ENCODE measurements at regions not wholly inside any gene's neighbourhood (a gene's known extent, or its start where the extent isn't known, plus 50 kb on each side); places are given as distances from the start of the nearest gene placed in this dataset.
A peak's percentile ranks its signal among the peaks of the same experiment; 100 is the strongest.

DNA sequence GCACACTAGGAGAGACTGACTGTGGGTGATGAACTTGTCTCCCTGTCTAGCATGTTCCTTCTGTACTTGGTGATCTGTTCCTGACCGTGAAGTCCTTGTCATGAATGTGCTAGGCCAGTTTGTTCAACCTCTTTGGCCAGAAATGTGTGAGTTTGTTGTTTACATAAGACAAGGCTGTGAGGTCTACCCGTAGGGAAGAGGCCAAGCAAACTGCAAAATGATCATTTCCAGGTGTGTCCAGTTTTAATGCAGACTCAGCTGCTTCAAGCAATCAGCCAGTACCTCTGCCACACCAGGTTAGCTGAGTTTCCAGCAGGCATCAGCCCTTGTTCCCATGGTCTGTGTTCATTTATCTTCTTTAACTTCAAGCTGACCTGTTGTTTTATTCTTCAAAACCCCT, 440.2 kb downstream of the FUT8 start:
- ChIA-PET POLR2A (interaction anchor here (0.6 kb wide), 1 partner anchor 24 kb away, joined by 4 read pairs; no protein-coding TSS in a partner anchor), CTCF (no interaction called here)
- ATAC-seq (no peak), DNase-seq (no peak)
- H3K36me3 Mint-ChIP-seq (ENCODE audit: low read depth): no peaks in the 10 kb centered on the region
- H3K27me3 Mint-ChIP-seq: no peaks in the 10 kb centered on the region
- H3K4me1 Mint-ChIP-seq: peaks cover 26% of the 10 kb centered on the region
- H3K27ac Mint-ChIP-seq: no peak overlapping the region
- H3K4me3 Mint-ChIP-seq: no peak overlapping the region
- H3K9me3 Mint-ChIP-seq (ENCODE audit: low read depth): peaks cover 7% of the 10 kb centered on the region
- intact Hi-C loops (cut with DNase I, micrococcal nuclease): no loop called here

DNA sequence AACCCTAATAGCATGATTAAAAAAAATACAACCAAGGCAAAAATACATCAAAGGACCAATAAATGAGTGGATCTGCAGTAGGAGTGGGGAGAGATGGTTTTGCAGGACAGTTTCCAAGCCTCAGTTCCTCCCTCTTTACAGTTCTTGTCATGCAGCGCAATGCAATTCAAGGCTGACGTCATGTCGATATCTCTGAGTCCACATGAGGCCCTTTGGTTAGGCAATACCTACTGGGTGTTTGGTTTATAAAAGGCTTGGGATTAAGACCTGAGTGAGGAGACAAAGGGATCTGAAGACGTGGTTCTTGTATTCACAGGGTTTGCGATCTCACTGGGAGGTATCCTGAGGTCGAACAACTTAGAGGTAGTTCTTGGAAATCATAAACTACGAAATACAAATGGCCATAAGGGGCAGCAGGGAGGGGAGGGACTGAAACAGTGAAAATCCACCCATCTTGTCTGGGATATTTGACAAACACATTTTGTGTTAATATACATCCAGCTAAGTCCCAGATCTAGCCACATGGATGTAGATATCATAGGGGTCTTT, 441.0 kb downstream of the FUT8 start:
- ATAC-seq: no peak
- no peak overlapping the region for H3K4me3 Mint-ChIP-seq
- no peak overlapping the region for H3K27ac Mint-ChIP-seq
- DNase-seq: no peak
- intact Hi-C loops (cut with DNase I, micrococcal nuclease): no loop called here
- no peaks in the 10 kb centered on the region for H3K36me3 Mint-ChIP-seq (ENCODE audit: low read depth)
- peaks cover 7% of the 10 kb centered on the region for H3K9me3 Mint-ChIP-seq (ENCODE audit: low read depth)
- no peaks in the 10 kb centered on the region for H3K27me3 Mint-ChIP-seq
- ChIA-PET CTCF (no interaction called here), POLR2A (no interaction called here)
- peaks cover 26% of the 10 kb centered on the region for H3K4me1 Mint-ChIP-seq

DNA sequence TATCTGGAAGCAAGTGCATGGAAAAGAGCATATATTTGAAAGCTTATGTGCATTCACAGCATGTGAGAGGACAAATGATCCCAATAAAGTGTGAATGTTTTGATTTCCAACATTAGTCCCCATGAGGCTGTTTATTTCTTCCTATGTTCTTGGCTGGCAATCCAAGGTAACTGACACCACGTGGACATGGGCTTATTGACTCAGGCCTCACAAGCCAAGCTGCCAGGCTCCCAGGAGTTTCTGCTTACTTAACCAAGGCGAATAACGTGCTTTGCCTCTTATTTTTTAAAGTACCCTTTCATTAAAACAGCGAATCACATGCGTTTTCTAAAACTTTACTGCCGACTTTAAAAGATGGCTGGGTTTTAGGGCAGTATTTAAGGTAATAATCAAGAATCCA, 441.7 kb downstream of the FUT8 start:
- ATAC-seq (no peak), DNase-seq (no peak)
- no peaks in the 10 kb centered on the region for H3K27me3 Mint-ChIP-seq
- H3K36me3 Mint-ChIP-seq (ENCODE audit: low read depth): no peaks in the 10 kb centered on the region
- no peak overlapping the region for H3K4me3 Mint-ChIP-seq
- H3K27ac Mint-ChIP-seq: no peak overlapping the region
- peaks cover 21% of the 10 kb centered on the region for H3K4me1 Mint-ChIP-seq
- intact Hi-C loops (cut with DNase I, micrococcal nuclease): no loop called here
- ChIA-PET CTCF (no interaction called here), POLR2A (no interaction called here)
- H3K9me3 Mint-ChIP-seq (ENCODE audit: low read depth): peaks cover 9% of the 10 kb centered on the region

DNA sequence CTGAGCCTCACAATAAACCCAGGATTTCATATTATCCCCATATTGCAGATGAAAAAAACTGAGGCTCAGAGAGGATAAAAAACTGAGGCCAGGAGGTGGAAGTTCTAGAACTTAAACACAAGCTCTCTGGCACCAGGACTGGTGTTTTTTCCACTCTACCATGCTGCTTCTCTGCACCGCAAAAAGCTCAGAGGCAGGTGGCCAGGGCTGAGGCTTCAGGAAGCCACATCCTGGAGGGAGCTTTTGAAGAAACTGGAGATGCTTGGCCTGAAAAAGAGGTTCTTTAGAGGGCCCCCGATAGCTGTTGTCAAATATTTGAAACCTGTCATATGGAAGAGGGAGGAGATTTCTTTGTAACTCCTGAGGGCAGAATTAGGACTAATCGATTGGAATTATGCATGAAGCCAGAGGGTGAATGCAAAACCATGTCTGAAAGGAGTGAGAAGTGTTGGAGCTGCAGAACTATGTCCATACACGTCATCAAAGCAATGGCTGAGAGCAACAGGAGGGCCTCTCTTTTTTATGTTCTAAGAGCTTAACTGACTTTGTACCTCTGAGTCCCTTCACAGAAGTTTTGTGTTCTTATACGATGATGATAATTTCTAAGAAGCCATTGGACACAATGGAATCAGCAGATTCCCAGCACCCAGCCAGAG, 448.6 kb downstream of the FUT8 start:
- peak; percentile 37 for DNase-seq
- H3K27ac Mint-ChIP-seq: no peak overlapping the region
- H3K9me3 Mint-ChIP-seq (ENCODE audit: low read depth): peaks cover 5% of the 10 kb centered on the region
- POLR2A ChIA-PET: interaction anchor here (0.6 to 0.8 kb wide), 2 partner anchors 11 to 932 kb away, joined by 3 to 5 read pairs; no protein-coding TSS in a partner anchor
- intact Hi-C loops (cut with DNase I, micrococcal nuclease): no loop called here
- CTCF ChIA-PET: interaction anchor here (0.7 to 1.3 kb wide), 6 partner anchors 15 to 99 kb away, joined by 3 to 5 read pairs (median 3); no protein-coding TSS in a partner anchor
- peaks cover 55% of the 10 kb centered on the region for H3K4me1 Mint-ChIP-seq
- ATAC-seq: peak; percentile 55
- no peaks in the 10 kb centered on the region for H3K27me3 Mint-ChIP-seq
- H3K4me3 Mint-ChIP-seq: no peak overlapping the region
- no peaks in the 10 kb centered on the region for H3K36me3 Mint-ChIP-seq (ENCODE audit: low read depth)

DNA sequence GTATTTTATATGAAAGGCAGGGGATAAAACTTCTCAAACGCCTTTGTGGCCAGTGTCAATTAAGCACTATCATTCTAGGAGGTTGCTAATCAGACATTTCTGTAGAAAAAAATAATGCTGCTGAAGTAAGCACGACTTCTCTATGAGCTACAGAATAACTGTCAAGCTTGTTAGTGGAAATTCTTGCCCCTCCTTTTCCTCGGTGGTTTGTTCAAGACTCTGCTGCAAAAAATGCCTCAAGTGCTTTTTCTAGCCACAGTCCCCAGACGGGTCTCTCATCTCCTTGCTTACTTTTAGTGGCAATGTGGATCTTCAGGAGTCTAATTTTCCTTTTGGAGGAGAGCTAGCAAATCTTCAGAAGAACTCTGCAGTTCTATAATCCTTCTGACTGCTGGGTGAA, 452.0 kb downstream of the FUT8 start:
- intact Hi-C loops (cut with DNase I, micrococcal nuclease): loop anchor here in 1 of 2 experiments (2.0 kb wide), 1 partner anchor 20 kb away; no protein-coding TSS in a partner anchor
- ChIA-PET CTCF (interaction anchor here (0.6 to 1.7 kb wide), 5 partner anchors 11 to 726 kb away, joined by 3 to 5 read pairs (median 3); no protein-coding TSS in a partner anchor), POLR2A (no interaction called here)
- no peaks in the 10 kb centered on the region for H3K36me3 Mint-ChIP-seq (ENCODE audit: low read depth)
- DNase-seq (no peak), ATAC-seq (no peak)
- H3K4me1 Mint-ChIP-seq: peaks cover 62% of the 10 kb centered on the region
- no peaks in the 10 kb centered on the region for H3K27me3 Mint-ChIP-seq
- H3K4me3 Mint-ChIP-seq: no peak overlapping the region
- no peak overlapping the region for H3K27ac Mint-ChIP-seq
- no peaks in the 10 kb centered on the region for H3K9me3 Mint-ChIP-seq (ENCODE audit: low read depth)

DNA sequence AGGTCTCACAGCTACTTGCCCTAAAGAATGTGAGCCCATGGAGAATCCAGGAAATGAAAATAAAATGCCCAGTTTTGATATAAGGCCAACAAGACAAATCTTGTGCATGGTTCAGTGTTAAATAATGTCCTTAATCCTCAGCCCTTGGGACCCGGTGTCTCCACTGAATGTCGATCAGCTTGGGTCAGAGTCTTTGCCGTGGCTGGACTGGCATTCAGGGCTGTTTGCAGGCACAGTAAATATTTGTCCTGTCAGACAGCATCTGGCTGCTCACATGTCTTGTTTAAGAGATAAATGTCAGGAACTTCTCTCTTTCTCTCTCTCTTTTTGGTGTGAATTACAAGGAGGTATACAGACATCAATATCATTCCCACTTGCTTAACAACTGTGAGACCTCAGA, 452.5 kb downstream of the FUT8 start:
- DNase-seq (no peak), ATAC-seq (no peak)
- intact Hi-C loops (cut with DNase I, micrococcal nuclease): loop anchor here in 1 of 2 experiments (2.0 kb wide), 1 partner anchor 20 kb away; no protein-coding TSS in a partner anchor
- CTCF ChIA-PET: interaction anchor here (0.6 to 1.7 kb wide), 3 partner anchors 11 to 449 kb away, joined by 3 to 5 read pairs (median 3); no protein-coding TSS in a partner anchor
- POLR2A ChIA-PET: no interaction called here
- H3K36me3 Mint-ChIP-seq (ENCODE audit: low read depth): no peaks in the 10 kb centered on the region
- H3K27me3 Mint-ChIP-seq: no peaks in the 10 kb centered on the region
- no peaks in the 10 kb centered on the region for H3K9me3 Mint-ChIP-seq (ENCODE audit: low read depth)
- peak overlapping the region; percentile 14 for H3K27ac Mint-ChIP-seq
- H3K4me1 Mint-ChIP-seq: peaks cover 61% of the 10 kb centered on the region
- no peak overlapping the region for H3K4me3 Mint-ChIP-seq

DNA sequence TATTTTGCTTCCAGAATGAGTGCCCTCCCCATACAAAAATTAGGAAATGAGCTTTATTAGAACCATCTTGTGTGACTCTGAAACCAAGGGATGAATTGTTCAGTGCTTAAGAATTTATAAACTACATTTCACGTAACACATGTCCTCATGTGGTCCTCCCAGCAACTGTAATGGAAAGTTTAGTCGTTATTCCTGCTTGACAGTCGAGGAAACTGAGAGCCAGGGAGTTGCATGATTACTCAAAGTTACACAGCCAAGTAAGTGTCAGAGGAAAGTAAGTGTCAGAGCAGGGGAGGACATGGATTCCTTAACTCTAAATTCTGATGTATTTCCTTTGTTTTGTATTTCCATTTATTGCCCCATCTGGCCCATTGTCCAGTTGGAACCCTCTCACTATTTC, 453.9 kb downstream of the FUT8 start:
- Mint-ChIP-seq H3K9me3 (ENCODE audit: low read depth) (no peaks in the 10 kb centered on the region), H3K27ac (no peak overlapping the region), H3K27me3 (no peaks in the 10 kb centered on the region), H3K4me3 (no peak overlapping the region), H3K4me1 (peaks cover 47% of the 10 kb centered on the region), H3K36me3 (ENCODE audit: low read depth) (no peaks in the 10 kb centered on the region)
- intact Hi-C loops (cut with DNase I, micrococcal nuclease): no loop called here
- DNase-seq: no peak
- CTCF ChIA-PET: interaction anchor here (1.0 kb wide), 1 partner anchor 42 kb away, joined by 3 read pairs; no protein-coding TSS in a partner anchor
- POLR2A ChIA-PET: no interaction called here
- ATAC-seq: peak; percentile 33

DNA sequence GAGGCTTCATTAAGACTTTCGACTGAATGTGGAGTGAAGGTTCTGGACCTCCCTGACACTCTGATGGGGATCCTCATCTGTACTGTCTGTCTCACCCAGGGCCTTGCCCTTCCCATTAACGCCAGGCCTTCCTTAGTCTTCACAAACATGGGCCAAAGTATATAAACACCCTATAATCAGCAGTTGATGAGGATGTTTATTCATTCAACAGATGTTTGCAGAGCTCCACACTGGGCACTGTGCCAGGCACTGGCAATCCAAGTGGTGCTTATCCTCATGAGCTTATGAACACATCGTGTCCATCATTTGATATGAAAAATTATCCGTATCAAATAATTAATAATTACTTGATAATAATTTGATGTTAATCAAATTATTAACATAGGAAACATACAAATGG, 454.4 kb downstream of the FUT8 start:
- Mint-ChIP-seq H3K4me3 (no peak overlapping the region), H3K9me3 (ENCODE audit: low read depth) (no peaks in the 10 kb centered on the region), H3K36me3 (ENCODE audit: low read depth) (no peaks in the 10 kb centered on the region), H3K27ac (no peak overlapping the region), H3K4me1 (peaks cover 42% of the 10 kb centered on the region), H3K27me3 (no peaks in the 10 kb centered on the region)
- ATAC-seq: no peak
- POLR2A ChIA-PET: no interaction called here
- CTCF ChIA-PET: interaction anchor here (1.0 kb wide), 1 partner anchor 43 kb away, joined by 3 read pairs; no protein-coding TSS in a partner anchor
- intact Hi-C loops (cut with DNase I, micrococcal nuclease): no loop called here
- DNase-seq: no peak

DNA sequence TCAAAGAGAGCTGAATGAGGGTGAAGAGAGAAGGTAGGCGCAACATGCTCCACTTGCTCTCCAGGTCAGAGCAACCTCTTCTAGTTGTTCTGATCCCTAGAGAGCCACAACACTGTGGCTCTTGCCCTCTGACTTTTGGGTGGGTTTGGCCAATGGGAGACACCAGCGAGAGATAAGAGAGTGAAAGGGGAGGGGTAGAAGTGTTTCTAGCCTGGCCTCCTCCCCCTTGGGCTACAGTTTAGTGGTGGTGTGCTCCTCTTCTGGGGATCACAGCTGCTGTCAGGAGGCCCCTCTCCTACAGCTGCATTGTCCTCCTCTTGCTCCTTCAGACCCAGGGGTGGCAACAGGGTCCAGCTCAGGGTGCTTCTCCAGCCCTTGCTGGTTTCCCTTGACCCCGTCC, 454.8 kb downstream of the FUT8 start:
- H3K4me3 Mint-ChIP-seq: no peak overlapping the region
- POLR2A ChIA-PET: no interaction called here
- H3K4me1 Mint-ChIP-seq: peaks cover 38% of the 10 kb centered on the region
- H3K9me3 Mint-ChIP-seq (ENCODE audit: low read depth): no peaks in the 10 kb centered on the region
- H3K27me3 Mint-ChIP-seq: no peaks in the 10 kb centered on the region
- CTCF ChIA-PET: interaction anchor here (0.8 to 1.1 kb wide), 2 partner anchors 43 to 405 kb away, joined by 3 to 4 read pairs; no protein-coding TSS in a partner anchor
- intact Hi-C loops (cut with DNase I, micrococcal nuclease): no loop called here
- ATAC-seq: no peak
- no peak for DNase-seq
- no peak overlapping the region for H3K27ac Mint-ChIP-seq
- H3K36me3 Mint-ChIP-seq (ENCODE audit: low read depth): no peaks in the 10 kb centered on the region

DNA sequence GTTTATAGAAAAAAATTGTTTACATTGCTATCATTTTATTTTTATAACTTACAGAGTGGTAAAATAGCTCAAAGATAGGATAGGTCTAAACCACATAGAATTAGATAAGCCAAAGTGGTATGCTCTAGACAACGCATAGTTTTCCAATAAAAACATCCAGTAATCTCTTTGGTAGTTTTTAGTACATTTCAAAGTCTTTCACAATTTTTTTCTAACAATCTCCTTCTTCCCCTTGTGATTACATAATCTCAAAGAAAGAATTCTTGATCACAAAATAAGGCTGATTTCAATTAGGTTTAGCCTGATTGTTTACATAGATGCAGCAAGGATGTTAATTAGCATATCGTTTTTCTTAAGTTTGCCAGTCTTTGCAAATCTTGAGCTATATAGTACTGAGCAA, 460.0 kb downstream of the FUT8 start:
- CTCF ChIA-PET: no interaction called here
- POLR2A ChIA-PET: no interaction called here
- DNase-seq (no peak), ATAC-seq (no peak)
- Mint-ChIP-seq H3K4me3 (no peak overlapping the region), H3K4me1 (no peaks in the 10 kb centered on the region), H3K27ac (no peak overlapping the region), H3K27me3 (no peaks in the 10 kb centered on the region), H3K9me3 (ENCODE audit: low read depth) (no peaks in the 10 kb centered on the region), H3K36me3 (ENCODE audit: low read depth) (no peaks in the 10 kb centered on the region)
- intact Hi-C loops (cut with DNase I, micrococcal nuclease): no loop called here

DNA sequence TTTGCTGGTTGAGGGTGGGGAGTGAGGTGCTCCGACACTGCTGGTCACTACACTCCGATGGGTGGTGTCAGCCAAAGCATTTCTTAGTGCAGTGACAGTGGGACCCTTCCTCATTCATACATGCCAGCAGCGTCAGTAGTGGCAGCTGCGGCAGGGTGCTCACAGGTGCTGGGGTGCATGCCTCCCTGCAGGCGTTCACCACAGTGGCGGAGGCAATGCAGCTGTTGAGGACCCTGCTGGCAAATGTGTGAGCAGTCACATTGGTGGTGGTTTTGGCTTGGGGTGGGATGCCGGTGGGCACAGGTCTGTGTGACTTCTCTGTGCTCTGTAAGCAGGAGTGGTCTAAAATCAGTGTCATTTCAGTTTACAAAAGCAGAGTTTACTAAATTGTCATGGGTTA, 464.6 kb downstream of the FUT8 start:
- CTCF ChIA-PET: interaction anchor here (1.4 to 1.5 kb wide), 2 partner anchors 16 to 52 kb away, joined by 3 read pairs; no protein-coding TSS in a partner anchor
- no peak overlapping the region for H3K4me3 Mint-ChIP-seq
- H3K36me3 Mint-ChIP-seq (ENCODE audit: low read depth): no peaks in the 10 kb centered on the region
- DNase-seq (no peak), ATAC-seq (no peak)
- intact Hi-C loops (cut with DNase I, micrococcal nuclease): no loop called here
- no peak overlapping the region for H3K27ac Mint-ChIP-seq
- POLR2A ChIA-PET: no interaction called here
- no peaks in the 10 kb centered on the region for H3K27me3 Mint-ChIP-seq
- no peaks in the 10 kb centered on the region for H3K9me3 Mint-ChIP-seq (ENCODE audit: low read depth)
- peaks cover 22% of the 10 kb centered on the region for H3K4me1 Mint-ChIP-seq

DNA sequence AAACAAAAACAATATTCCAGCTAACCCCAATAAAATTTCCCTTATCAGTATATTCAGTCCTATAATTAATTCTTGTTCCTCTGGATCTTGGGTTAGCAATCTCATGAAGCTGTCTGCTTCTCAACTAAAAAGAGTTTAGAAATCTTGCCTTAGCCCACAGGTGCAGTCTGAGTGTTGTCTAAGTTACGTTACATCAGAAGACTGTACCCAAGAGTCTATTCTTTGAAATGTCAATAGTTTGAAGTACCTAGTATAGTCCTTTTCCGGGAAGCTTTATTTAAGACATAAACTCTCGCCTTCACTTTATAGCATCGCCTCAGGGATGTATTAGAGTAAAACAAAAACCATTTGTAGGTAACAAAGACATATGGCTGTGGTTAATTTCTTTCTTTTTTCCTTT, 465.1 kb downstream of the FUT8 start:
- H3K27me3 Mint-ChIP-seq: no peaks in the 10 kb centered on the region
- ChIA-PET POLR2A (no interaction called here), CTCF (interaction anchor here (1.0 to 2.1 kb wide), 5 partner anchors 8 to 462 kb away, joined by 3 to 6 read pairs (median 3); no protein-coding TSS in a partner anchor)
- no peak overlapping the region for H3K4me3 Mint-ChIP-seq
- peaks cover 22% of the 10 kb centered on the region for H3K4me1 Mint-ChIP-seq
- DNase-seq (no peak), ATAC-seq (peak; percentile 39)
- intact Hi-C loops (cut with DNase I, micrococcal nuclease): loop anchor here in 1 of 2 experiments (2.0 kb wide), 2 partner anchors 31 to 51 kb away; no protein-coding TSS in a partner anchor
- H3K27ac Mint-ChIP-seq: peak overlapping the region; percentile 48
- H3K36me3 Mint-ChIP-seq (ENCODE audit: low read depth): no peaks in the 10 kb centered on the region
- H3K9me3 Mint-ChIP-seq (ENCODE audit: low read depth): no peaks in the 10 kb centered on the region
